ENCODE measurements at regions not wholly inside any gene's neighbourhood (a gene's known extent, or its start where the extent isn't known, plus 50 kb on each side); places are given as distances from the start of the nearest gene placed in this dataset.

DNA sequence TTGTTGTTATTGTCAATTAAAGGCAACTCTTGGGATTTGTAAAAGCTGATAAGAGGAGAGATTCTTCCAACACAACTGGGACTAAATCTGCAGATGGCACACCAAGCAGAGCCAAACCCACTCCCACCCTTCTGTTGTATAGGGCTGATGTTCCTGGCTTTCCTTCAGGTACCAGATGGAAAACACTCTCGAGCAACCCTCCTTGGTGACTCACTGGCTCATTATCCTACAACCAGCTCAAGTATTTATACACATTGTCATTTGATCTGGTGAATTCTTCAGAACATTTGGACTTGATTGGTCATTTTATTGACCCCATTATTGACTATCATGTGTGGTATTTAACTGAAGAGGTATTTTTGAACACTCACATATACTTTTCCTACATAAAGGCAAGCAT lies 190.3 kb upstream of the PCSK2 start:
- no peaks in the 10 kb centered on the region for H3K9me3 ChIP-seq
- peaks cover 3% of the 10 kb centered on the region for H3K4me1 ChIP-seq (replicated peaks)
- H3K27ac ChIP-seq: no peak overlapping the region
- no peaks in the 10 kb centered on the region for H3K27me3 ChIP-seq (replicated peaks; ENCODE audit: insufficient read depth)
- no peak for DNase-seq (ENCODE audit: low spot score)
- TF ChIP-seq, protein P1, sequence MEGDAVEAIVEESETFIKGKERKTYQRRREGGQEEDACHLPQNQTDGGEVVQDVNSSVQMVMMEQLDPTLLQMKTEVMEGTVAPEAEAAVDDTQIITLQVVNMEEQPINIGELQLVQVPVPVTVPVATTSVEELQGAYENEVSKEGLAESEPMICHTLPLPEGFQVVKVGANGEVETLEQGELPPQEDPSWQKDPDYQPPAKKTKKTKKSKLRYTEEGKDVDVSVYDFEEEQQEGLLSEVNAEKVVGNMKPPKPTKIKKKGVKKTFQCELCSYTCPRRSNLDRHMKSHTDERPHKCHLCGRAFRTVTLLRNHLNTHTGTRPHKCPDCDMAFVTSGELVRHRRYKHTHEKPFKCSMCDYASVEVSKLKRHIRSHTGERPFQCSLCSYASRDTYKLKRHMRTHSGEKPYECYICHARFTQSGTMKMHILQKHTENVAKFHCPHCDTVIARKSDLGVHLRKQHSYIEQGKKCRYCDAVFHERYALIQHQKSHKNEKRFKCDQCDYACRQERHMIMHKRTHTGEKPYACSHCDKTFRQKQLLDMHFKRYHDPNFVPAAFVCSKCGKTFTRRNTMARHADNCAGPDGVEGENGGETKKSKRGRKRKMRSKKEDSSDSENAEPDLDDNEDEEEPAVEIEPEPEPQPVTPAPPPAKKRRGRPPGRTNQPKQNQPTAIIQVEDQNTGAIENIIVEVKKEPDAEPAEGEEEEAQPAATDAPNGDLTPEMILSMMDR (IDR thresholded peaks at IDR 0.05): no peak
- TF ChIP-seq POLR2AphosphoS5 (IDR thresholded peaks at IDR 0.05) (no peak), POLR2A (IDR thresholded peaks at IDR 0.05) (no peak)
- H3K36me3 ChIP-seq: no peaks in the 10 kb centered on the region
- intact Hi-C loops (cut with DNase I): no loop called here
- no peak overlapping the region for H3K4me3 ChIP-seq
- WGBS: 29% methylated on average over 1 of the region's 1 CpG

DNA sequence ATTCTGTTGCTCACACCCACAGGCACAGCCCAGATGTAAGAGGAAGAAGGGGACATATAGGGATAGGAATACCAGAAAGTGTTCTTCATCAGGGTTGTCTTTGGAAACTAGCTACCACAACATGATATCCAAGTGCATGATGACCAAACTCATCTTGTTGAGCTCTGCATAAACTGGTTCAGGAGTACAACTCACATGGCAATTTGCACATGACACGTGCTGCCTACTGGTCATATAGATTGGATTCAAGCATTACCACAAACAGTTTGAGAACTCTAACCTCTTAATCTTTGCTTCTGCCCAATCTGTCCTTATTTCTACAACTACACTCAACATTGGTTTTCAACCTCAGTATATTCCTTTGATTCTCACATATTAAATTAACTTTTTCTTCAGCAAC lies 184.7 kb upstream of the PCSK2 start:
- Histone ChIP-seq H3K36me3 (no peaks in the 10 kb centered on the region), H3K4me1 (replicated peaks) (no peaks in the 10 kb centered on the region), H3K27me3 (replicated peaks; ENCODE audit: insufficient read depth) (no peaks in the 10 kb centered on the region), H3K27ac (no peak overlapping the region), H3K4me3 (no peak overlapping the region), H3K9me3 (no peaks in the 10 kb centered on the region)
- 90% methylated on average over 1 of the region's 1 CpG for WGBS
- no peak for TF ChIP-seq POLR2AphosphoS5 (IDR thresholded peaks at IDR 0.05)
- TF ChIP-seq, protein P1 (IDR thresholded peaks at IDR 0.05): no peak
- no peak for TF ChIP-seq POLR2A (IDR thresholded peaks at IDR 0.05)
- intact Hi-C loops (cut with DNase I): no loop called here
- DNase-seq (ENCODE audit: low spot score): no peak

DNA sequence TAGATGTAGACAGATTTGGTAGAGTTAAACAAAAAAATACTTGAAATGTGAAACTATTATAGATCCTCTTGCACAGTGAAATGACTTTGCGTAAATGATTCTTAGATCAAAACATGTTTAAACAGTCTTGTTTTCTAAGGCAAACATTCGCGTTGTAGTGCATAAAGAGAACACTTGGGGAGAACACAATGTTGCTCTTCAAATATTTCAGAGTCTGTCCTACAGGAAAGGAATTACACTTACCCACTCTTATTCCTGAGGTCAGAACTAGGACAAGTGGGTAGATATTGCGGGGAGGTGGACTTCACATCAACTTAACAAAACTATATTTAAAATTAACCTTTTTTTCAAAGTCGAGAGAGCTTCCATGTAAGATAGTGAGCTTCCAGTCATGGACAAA lies 183.5 kb upstream of the PCSK2 start:
- intact Hi-C loops (cut with DNase I): no loop called here
- no peak for DNase-seq (ENCODE audit: low spot score)

DNA sequence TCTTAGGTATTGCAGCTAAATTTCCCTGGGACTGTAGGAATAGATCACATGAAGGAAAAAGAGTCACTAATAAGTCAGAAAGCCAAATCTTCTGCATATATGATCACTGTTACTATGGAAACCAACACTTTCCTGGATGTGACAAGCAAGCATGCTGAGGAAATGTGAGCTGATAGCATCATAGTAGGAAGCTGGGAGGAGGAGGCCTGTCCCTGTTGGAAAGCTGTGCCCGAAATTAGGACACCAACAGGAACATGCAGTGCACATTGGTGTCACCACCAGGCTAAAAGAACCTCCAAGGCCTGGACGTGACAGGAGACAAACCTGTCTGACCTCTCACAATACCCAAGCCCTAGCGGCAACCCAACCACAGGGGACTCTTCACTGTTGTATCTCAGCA lies 181.9 kb upstream of the PCSK2 start:
- TF ChIP-seq, protein P1 (IDR thresholded peaks at IDR 0.05): no peak
- TF ChIP-seq POLR2AphosphoS5 (IDR thresholded peaks at IDR 0.05) (no peak), POLR2A (IDR thresholded peaks at IDR 0.05) (no peak)
- H3K27ac ChIP-seq: no peak overlapping the region
- H3K9me3 ChIP-seq: no peaks in the 10 kb centered on the region
- no peak for DNase-seq (ENCODE audit: low spot score)
- H3K4me1 ChIP-seq (replicated peaks): no peaks in the 10 kb centered on the region
- H3K4me3 ChIP-seq: no peak overlapping the region
- H3K27me3 ChIP-seq (replicated peaks; ENCODE audit: insufficient read depth): no peaks in the 10 kb centered on the region
- 47% methylated on average over 3 of the region's 3 CpGs for WGBS
- H3K36me3 ChIP-seq: no peaks in the 10 kb centered on the region
- intact Hi-C loops (cut with DNase I): no loop called here

More for the DNA sequence above, 183.5 kb upstream of the PCSK2 start:
- H3K36me3 ChIP-seq: no peaks in the 10 kb centered on the region
- H3K27ac ChIP-seq: no peak overlapping the region
- no peak overlapping the region for H3K4me3 ChIP-seq
- no peaks in the 10 kb centered on the region for H3K9me3 ChIP-seq
- no peaks in the 10 kb centered on the region for H3K4me1 ChIP-seq (replicated peaks)
- TF ChIP-seq POLR2A (IDR thresholded peaks at IDR 0.05) (no peak), POLR2AphosphoS5 (IDR thresholded peaks at IDR 0.05) (no peak)
- TF ChIP-seq, protein P1 (IDR thresholded peaks at IDR 0.05): no peak
- no peaks in the 10 kb centered on the region for H3K27me3 ChIP-seq (replicated peaks; ENCODE audit: insufficient read depth)
- WGBS: 64% methylated on average over 5 of the region's 5 CpGs

DNA sequence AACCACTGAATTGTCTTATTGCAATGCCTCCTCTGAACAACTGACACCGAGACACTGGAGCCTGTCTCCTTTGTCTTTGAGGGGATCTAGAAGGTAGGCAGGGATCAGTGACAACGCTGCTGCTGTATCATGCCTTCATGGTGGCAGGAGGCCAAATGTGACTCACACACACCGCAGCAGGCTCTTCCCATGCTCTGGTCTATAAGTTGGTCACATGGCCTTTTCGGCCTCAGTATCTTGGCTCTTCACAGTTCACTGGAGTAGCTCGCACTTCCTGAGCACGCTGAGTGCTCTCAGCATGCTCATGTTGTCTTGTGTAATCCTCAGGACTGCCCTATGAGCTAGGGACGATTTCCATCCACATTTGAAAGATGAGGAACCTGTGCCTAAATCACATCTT lies 167.4 kb upstream of the PCSK2 start:
- Histone ChIP-seq H3K27ac (no peak overlapping the region), H3K36me3 (no peaks in the 10 kb centered on the region), H3K9me3 (no peaks in the 10 kb centered on the region), H3K27me3 (replicated peaks; ENCODE audit: insufficient read depth) (no peaks in the 10 kb centered on the region), H3K4me1 (replicated peaks) (no peaks in the 10 kb centered on the region), H3K4me3 (no peak overlapping the region)
- DNase-seq (ENCODE audit: low spot score): no peak
- 74% methylated on average over 7 of the region's 7 CpGs for WGBS
- intact Hi-C loops (cut with DNase I): no loop called here
- TF ChIP-seq POLR2A (IDR thresholded peaks at IDR 0.05): no peak
